AG04449 (cell line): ENCODE measurements at regions not wholly inside any gene's neighbourhood (a gene's known extent, or its start where the extent isn't known, plus 50 kb on each side); places are given as distances from the start of the nearest gene placed in this dataset.

Experiments used
- CTCF ChIA-PET: fragments of 350-600 bp; formaldehyde crosslinking; extraction: SDS; loops from one replicate; lab custom pipeline; 2021; ENCODE audit warnings: antibody characterized with exemption; lab: Yijun Ruan, JAX
- POLR2A ChIA-PET: fragments of 400-600, 350-600 bp; formaldehyde crosslinking; extraction: SDS; loops from one replicate; lab custom pipeline; 2020; ENCODE audit warnings: antibody characterized with exemption, inconsistent platforms; lab: Yijun Ruan, JAX
- DNase-seq: peaks from one replicate; pipeline ENCODE4 v3.0.0-alpha.2; 2010; ENCODE audit warnings: low read depth, low spot score
- H3K4me3 ChIP-seq: 2 replicates; pipeline ENCODE4 v1.5.1; 2011; ENCODE audit warnings: low read depth, mild to moderate bottlenecking, control low read depth, low read length
- CTCF ChIP-seq: IDR thresholded peaks from one replicate; pipeline ENCODE4 v1.5.1; 2011; ENCODE audit warnings: mild to moderate bottlenecking, moderate library complexity, low read length, control low read depth, inconsistent platforms; ENCODE audit not compliant: insufficient read depth; ENCODE audit errors: missing control alignments

GRCh38 chr2:102078773-102079172, 63.8 kb upstream of the IL1R1 start:
- TF ChIP-seq CTCF, result no peak
- POLR2A ChIA-PET, result no interaction called here
- CTCF ChIA-PET, result interaction anchor here (0.8 to 1.5 kb wide), 2 partner anchors 58 to 72 kb away, joined by 3 read pairs; no protein-coding TSS in a partner anchor

GRCh38 chr2:102080451-102081242, 61.9 kb upstream of the IL1R1 start:
- CTCF ChIA-PET, result interaction anchor here (1.1 to 1.3 kb wide), 3 partner anchors 12 to 60 kb away, joined by 3 read pairs; no protein-coding TSS in a partner anchor
- DNase-seq, result no peak
- no peak overlapping the region for H3K4me3 ChIP-seq
- POLR2A ChIA-PET, result no interaction called here
- no peak for TF ChIP-seq CTCF

More at GRCh38 chr2:102078773-102079172, 63.8 kb upstream of the IL1R1 start:
- H3K4me3 ChIP-seq, result no peak overlapping the region
- DNase-seq, result no peak

- no peak overlapping the region for H3K4me3 ChIP-seq
- ChIA-PET POLR2A (no interaction called here), CTCF (interaction anchor here (1.3 kb wide), 2 partner anchors 31 to 61 kb away, joined by 3 read pairs; no protein-coding TSS in a partner anchor)
- no peak for TF ChIP-seq CTCF
- no peak for DNase-seq
Measured at GRCh38 chr2:102081243-102081522, 61.4 kb upstream of the IL1R1 start.

- no peak for DNase-seq
- ChIA-PET POLR2A (no interaction called here), CTCF (interaction anchor here (1.3 kb wide), 2 partner anchors 31 to 61 kb away, joined by 3 read pairs; no protein-coding TSS in a partner anchor)
- no peak for TF ChIP-seq CTCF
- no peak overlapping the region for H3K4me3 ChIP-seq
Measured at GRCh38 chr2:102081606-102082005, 60.9 kb upstream of the IL1R1 start.

GRCh38 chr2:102082571-102083392, 59.8 kb upstream of the IL1R1 start:
- TF ChIP-seq CTCF, result no peak
- no peak for DNase-seq
- CTCF ChIA-PET, result interaction anchor here (1.2 to 1.7 kb wide), 3 partner anchors 9 to 157 kb away, joined by 3 to 5 read pairs (median 4); no protein-coding TSS in a partner anchor
- POLR2A ChIA-PET, result interaction anchor here (0.8 to 1.5 kb wide), 2 partner anchors 19 to 22 kb away, joined by 3 to 5 read pairs; no protein-coding TSS in a partner anchor
- no peak overlapping the region for H3K4me3 ChIP-seq

GRCh38 chr2:102083393-102083703, 59.2 kb upstream of the IL1R1 start:
- POLR2A ChIA-PET, result interaction anchor here (1.5 kb wide), 1 partner anchor 21 kb away, joined by 5 read pairs; no protein-coding TSS in a partner anchor
- no peak for TF ChIP-seq CTCF
- no peak for DNase-seq
- CTCF ChIA-PET, result interaction anchor here (1.2 to 1.7 kb wide), 3 partner anchors 9 to 157 kb away, joined by 3 to 5 read pairs (median 4); no protein-coding TSS in a partner anchor
- no peak overlapping the region for H3K4me3 ChIP-seq
